ENCODE measurements at regions not wholly inside any gene's neighbourhood (a gene's known extent, or its start where the extent isn't known, plus 50 kb on each side); places are given as distances from the start of the nearest gene placed in this dataset.

- TF ChIP-seq EZH2 (IDR thresholded peaks at IDR 0.05; ENCODE audit: borderline replicate concordance, insufficient read depth, low read length, poor library complexity, severe bottlenecking) (no peak), CTCF (IDR thresholded peaks at IDR 0.05; ENCODE audit: poor library complexity, severe bottlenecking) (no peak), POLR2AphosphoS5 (IDR thresholded peaks at IDR 0.05) (no peak), RAD21 (conservative IDR thresholded peaks at IDR 0.05) (no peak), REST (IDR thresholded peaks at IDR 0.05; ENCODE audit: borderline replicate concordance) (no peak), MXI1 (conservative IDR thresholded peaks at IDR 0.05; ENCODE audit: poor library complexity, severe bottlenecking) (no peak), TAF1 (IDR thresholded peaks at IDR 0.05; ENCODE audit: low read depth) (no peak)
Measured at GRCh38 chr9:23361096-23361495, 464.9 kb downstream of the ELAVL2 start.
